ENCODE measurements at regions not wholly inside any gene's neighbourhood (a gene's known extent, or its start where the extent isn't known, plus 50 kb on each side); places are given as distances from the start of the nearest gene placed in this dataset.

GRCh38 chr7:84251277-84251781 is 56.7 kb upstream of the SEMA3A start:
- no peaks in the 10 kb centered on the region for H4K20me1 ChIP-seq (replicated peaks; ENCODE audit: insufficient read depth)
- DNase-seq (ENCODE audit: low spot score) (peak; percentile 43), ATAC-seq (peak; percentile 36; the same call in 2 of the 3 replicates)
- no peak overlapping the region for H3K4me3 ChIP-seq
- no peak overlapping the region for H3K27ac ChIP-seq (ENCODE audit: low read depth)
- no peak overlapping the region; the same call in 2 of the 3 replicates for H3K4me3 Mint-ChIP-seq
- H3K4me2 ChIP-seq: peak overlapping the region; percentile 0; the same call in 1 of the 2 replicates
- no peaks in the 10 kb centered on the region for H3K36me3 Mint-ChIP-seq (ENCODE audit: low read depth)
- H3K27me3 Mint-ChIP-seq (ENCODE audit: insufficient read depth, low read depth, poor library complexity): peaks cover 2% of the 10 kb centered on the region
- no peaks in the 10 kb centered on the region for H3F3A ChIP-seq (replicated peaks; ENCODE audit: low read depth)
- H3K9me3 Mint-ChIP-seq: no peaks in the 10 kb centered on the region
- H3K27me3 ChIP-seq (ENCODE audit: insufficient read depth): no peaks in the 10 kb centered on the region
- H3K4me1 Mint-ChIP-seq: peaks cover 18% of the 10 kb centered on the region
- no peak for TF ChIP-seq CTCF (conservative IDR thresholded peaks at IDR 0.05; ENCODE audit: low read depth in 2 of 2)
- TF ChIP-seq POLR2AphosphoS5 (IDR thresholded peaks at IDR 0.05; ENCODE audit: low read depth): no peak
- TF ChIP-seq, protein P1, sequence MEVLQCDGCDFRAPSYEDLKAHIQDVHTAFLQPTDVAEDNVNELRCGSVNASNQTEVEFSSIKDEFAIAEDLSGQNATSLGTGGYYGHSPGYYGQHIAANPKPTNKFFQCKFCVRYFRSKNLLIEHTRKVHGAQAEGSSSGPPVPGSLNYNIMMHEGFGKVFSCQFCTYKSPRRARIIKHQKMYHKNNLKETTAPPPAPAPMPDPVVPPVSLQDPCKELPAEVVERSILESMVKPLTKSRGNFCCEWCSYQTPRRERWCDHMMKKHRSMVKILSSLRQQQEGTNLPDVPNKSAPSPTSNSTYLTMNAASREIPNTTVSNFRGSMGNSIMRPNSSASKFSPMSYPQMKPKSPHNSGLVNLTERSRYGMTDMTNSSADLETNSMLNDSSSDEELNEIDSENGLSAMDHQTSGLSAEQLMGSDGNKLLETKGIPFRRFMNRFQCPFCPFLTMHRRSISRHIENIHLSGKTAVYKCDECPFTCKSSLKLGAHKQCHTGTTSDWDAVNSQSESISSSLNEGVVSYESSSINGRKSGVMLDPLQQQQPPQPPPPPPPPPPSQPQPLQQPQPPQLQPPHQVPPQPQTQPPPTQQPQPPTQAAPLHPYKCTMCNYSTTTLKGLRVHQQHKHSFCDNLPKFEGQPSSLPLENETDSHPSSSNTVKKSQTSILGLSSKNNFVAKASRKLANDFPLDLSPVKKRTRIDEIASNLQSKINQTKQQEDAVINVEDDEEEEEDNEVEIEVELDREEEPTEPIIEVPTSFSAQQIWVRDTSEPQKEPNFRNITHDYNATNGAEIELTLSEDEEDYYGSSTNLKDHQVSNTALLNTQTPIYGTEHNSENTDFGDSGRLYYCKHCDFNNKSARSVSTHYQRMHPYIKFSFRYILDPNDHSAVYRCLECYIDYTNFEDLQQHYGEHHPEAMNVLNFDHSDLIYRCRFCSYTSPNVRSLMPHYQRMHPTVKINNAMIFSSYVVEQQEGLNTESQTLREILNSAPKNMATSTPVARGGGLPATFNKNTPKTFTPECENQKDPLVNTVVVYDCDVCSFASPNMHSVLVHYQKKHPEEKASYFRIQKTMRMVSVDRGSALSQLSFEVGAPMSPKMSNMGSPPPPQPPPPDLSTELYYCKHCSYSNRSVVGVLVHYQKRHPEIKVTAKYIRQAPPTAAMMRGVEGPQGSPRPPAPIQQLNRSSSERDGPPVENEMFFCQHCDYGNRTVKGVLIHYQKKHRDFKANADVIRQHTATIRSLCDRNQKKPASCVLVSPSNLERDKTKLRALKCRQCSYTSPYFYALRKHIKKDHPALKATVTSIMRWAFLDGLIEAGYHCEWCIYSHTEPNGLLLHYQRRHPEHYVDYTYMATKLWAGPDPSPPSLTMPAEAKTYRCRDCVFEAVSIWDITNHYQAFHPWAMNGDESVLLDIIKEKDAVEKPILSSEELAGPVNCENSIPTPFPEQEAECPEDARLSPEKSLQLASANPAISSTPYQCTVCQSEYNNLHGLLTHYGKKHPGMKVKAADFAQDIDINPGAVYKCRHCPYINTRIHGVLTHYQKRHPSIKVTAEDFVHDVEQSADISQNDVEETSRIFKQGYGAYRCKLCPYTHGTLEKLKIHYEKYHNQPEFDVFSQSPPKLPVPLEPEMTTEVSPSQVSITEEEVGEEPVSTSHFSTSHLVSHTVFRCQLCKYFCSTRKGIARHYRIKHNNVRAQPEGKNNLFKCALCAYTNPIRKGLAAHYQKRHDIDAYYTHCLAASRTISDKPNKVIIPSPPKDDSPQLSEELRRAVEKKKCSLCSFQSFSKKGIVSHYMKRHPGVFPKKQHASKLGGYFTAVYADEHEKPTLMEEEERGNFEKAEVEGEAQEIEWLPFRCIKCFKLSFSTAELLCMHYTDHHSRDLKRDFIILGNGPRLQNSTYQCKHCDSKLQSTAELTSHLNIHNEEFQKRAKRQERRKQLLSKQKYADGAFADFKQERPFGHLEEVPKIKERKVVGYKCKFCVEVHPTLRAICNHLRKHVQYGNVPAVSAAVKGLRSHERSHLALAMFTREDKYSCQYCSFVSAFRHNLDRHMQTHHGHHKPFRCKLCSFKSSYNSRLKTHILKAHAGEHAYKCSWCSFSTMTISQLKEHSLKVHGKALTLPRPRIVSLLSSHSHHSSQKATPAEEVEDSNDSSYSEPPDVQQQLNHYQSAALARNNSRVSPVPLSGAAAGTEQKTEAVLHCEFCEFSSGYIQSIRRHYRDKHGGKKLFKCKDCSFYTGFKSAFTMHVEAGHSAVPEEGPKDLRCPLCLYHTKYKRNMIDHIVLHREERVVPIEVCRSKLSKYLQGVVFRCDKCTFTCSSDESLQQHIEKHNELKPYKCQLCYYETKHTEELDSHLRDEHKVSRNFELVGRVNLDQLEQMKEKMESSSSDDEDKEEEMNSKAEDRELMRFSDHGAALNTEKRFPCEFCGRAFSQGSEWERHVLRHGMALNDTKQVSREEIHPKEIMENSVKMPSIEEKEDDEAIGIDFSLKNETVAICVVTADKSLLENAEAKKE (CRISPR knock-in tag; IDR thresholded peaks at IDR 0.05): peak; percentile 76
- TF ChIP-seq JUNB (IDR thresholded peaks at IDR 0.05; ENCODE audit: unreplicated experiment): no peak
- H3K36me3 ChIP-seq (ENCODE audit: insufficient read depth): no peaks in the 10 kb centered on the region
- H3K27ac Mint-ChIP-seq: peak overlapping the region; percentile 26; the same call in 1 of the 2 replicates
- H3K9me2 ChIP-seq (ENCODE audit: insufficient read depth): no peaks in the 10 kb centered on the region
- no peak overlapping the region for H2AFZ ChIP-seq
- H3K4me1 ChIP-seq (ENCODE audit: insufficient read depth): peaks cover 15% of the 10 kb centered on the region
- H3K79me2 ChIP-seq (replicated peaks; ENCODE audit: insufficient read depth): no peaks in the 10 kb centered on the region

Data from GM23338 (cell line).